NCI-H2171 (cell line): ENCODE measurements at regions not wholly inside any gene's neighbourhood (a gene's known extent, or its start where the extent isn't known, plus 50 kb on each side); places are given as distances from the start of the nearest gene placed in this dataset.
"Not testable (repeated sequence)": the region's sequence is repeated elsewhere in the genome, so short reads cannot be mapped to it uniquely, and the experiment has no call there.

Experiments used
- DNase-seq: peaks from one replicate; lab custom pipeline; 2025; lab: John Stamatoyannopoulos, UW

- DNase-seq: no peak
Measured at GRCh38 chr12:16854465-16854864, 248.5 kb upstream of the LMO3 start.

- no peak for DNase-seq
Measured at GRCh38 chr12:16849473-16849872, 243.5 kb upstream of the LMO3 start.

- no peak for DNase-seq
Measured at GRCh38 chr12:16844875-16845274, 238.9 kb upstream of the LMO3 start.

- no peak for DNase-seq
Measured at GRCh38 chr12:16833376-16834015, 227.5 kb upstream of the LMO3 start.

GRCh38 chr12:16828891-16829290 is 222.9 kb upstream of the LMO3 start:
- no peak for DNase-seq

GRCh38 chr12:16807731-16808130 is 201.8 kb upstream of the LMO3 start:
- no peak for DNase-seq

GRCh38 chr12:16796168-16796567 is 190.2 kb upstream of the LMO3 start:
- DNase-seq: no peak

GRCh38 chr12:16789204-16789790 is 183.3 kb upstream of the LMO3 start:
- no peak for DNase-seq

- DNase-seq: no peak
Measured at GRCh38 chr12:16788506-16789203, 182.7 kb upstream of the LMO3 start.

GRCh38 chr12:16785953-16786352 is 180.0 kb upstream of the LMO3 start:
- no peak for DNase-seq

GRCh38 chr12:16785524-16785923 is 179.6 kb upstream of the LMO3 start:
- no peak for DNase-seq

- not testable (repeated sequence) for DNase-seq
Measured at GRCh38 chr12:16769129-16769528, 163.2 kb upstream of the LMO3 start.

GRCh38 chr12:16766736-16767135 is 160.8 kb upstream of the LMO3 start:
- DNase-seq: no peak

GRCh38 chr12:16763901-16764300 is 157.9 kb upstream of the LMO3 start:
- no peak for DNase-seq

- DNase-seq: no peak
Measured at GRCh38 chr12:16756833-16757555, 151.0 kb upstream of the LMO3 start.

GRCh38 chr12:16730772-16731171 is 124.8 kb upstream of the LMO3 start:
- DNase-seq: no peak

GRCh38 chr12:16726879-16727278 is 120.9 kb upstream of the LMO3 start:
- DNase-seq: no peak

GRCh38 chr12:16719713-16720416 is 113.9 kb upstream of the LMO3 start:
- no peak for DNase-seq

GRCh38 chr12:16716928-16717327 is 111.0 kb upstream of the LMO3 start:
- DNase-seq: no peak

GRCh38 chr12:16692099-16692498 is 86.1 kb upstream of the LMO3 start:
- no peak for DNase-seq

GRCh38 chr12:16691624-16692023 is 85.7 kb upstream of the LMO3 start:
- DNase-seq: no peak

- no peak for DNase-seq
Measured at GRCh38 chr12:16688200-16688599, 82.2 kb upstream of the LMO3 start.
